GM11168 (cell line): ENCODE measurements at regions not wholly inside any gene's neighbourhood (a gene's known extent, or its start where the extent isn't known, plus 50 kb on each side); places are given as distances from the start of the nearest gene placed in this dataset.
"Not testable (repeated sequence)": the region's sequence is repeated elsewhere in the genome, so short reads cannot be mapped to it uniquely, and the experiment has no call there.

ENCODE experiments used
- in situ Hi-C: fragments of 300-500 bp; cut with MboI; formaldehyde crosslinking; loops from one replicate; pipeline ENCODE4 v1.12.0; 2022; ENCODE audit warnings: low sequenced_read_pairs; ENCODE audit not compliant: unreplicated experiment

DNA sequence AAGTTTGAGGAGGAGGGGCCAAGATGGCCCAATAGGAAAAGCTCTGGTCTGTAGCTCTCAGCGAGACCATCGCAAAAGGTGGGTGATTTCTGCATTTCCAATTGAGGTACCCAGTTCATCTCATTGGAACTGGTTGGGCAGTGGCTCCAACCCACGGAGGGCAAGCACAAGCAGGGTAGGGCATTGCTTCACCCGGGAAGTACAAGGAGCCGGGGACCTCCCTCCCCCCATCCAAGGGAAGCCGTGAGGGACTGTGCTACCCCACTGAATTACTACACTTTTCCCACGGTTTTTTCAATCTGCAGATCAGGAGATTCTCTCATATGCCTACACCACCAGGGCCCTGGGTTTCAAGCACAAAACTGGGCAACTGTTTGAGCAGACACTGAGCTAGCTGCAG, 58.0 kb upstream of the EFCAB3 start:
- in situ Hi-C loops: no loop called here

DNA sequence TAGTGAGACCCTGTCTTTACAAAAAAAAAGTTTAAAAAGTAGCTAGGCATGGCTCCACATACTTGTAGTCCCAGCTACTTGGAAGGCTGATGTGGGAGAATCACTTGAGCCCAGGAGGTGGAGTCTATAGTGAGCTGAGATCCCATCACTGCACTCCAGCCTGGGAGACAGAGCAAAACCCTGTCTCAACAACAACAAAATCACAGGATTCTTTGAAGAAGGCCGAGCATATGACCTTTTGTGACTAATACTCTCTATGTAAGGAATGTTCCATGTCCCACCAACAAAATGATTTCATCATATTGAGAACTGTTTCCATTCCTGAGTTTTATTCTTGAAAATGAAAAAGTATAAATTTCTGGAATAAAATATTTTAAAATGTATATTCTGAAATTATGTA, 58.9 kb upstream of the EFCAB3 start:
- in situ Hi-C loops: no loop called here

DNA sequence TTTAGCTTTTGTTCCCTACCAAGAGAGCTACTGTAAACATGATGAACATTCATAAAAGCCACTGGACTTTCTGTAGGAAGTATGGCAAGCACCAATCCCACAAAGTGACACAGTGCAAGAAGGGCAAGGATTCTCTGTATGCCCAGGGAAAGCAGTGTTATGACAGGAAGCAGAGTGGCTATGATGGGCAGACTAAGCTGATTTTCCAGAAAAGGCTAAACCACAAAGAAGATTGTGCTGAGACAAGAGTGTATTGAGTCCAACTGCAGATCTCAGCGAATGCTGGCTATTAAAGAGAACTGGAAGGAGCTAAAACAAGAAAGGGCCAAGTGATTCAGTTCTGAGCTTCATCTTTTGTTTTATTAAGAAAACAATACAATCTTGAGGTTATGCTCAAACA, 60.5 kb upstream of the EFCAB3 start:
- in situ Hi-C loops: no loop called here

DNA sequence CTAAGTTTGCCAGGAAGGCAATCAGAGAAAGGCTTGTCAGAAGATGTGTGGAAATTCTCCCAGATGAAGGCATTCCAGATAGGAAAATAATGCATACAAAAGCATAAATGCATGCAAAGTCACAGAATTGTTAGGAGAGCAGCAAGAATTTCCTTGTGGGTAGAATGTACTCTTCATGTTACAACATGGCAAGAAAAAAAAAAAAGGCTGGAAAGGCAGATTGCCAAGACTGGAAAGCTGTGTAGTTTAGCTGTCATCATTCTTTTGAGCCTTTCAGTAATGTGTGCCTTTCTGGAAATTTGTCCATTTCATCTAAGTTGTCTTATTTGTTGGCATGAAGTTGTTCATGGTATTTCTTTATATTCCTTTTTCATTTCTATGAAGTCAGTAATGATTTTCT, 71.0 kb upstream of the EFCAB3 start:
- in situ Hi-C loops: no loop called here

DNA sequence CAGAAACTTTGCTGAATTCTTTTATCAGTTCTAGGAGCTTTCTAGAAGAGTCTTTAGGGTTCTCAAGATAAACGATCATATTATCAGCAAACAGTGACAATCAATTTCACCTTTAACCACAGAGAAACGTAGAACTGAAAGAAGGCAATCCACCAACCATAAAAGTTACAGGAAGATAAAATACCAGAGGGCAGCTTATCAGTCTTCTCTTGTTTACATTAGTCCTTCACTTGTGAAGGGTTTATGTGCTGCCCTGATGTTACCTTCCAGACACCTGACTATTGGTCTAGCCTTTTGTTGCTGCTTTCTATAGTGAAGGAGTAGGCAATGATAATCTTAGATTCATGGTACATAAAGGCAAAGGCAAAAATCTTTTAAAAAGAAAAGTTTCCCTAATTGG, 73.2 kb upstream of the EFCAB3 start:
- in situ Hi-C loops: no loop called here

DNA sequence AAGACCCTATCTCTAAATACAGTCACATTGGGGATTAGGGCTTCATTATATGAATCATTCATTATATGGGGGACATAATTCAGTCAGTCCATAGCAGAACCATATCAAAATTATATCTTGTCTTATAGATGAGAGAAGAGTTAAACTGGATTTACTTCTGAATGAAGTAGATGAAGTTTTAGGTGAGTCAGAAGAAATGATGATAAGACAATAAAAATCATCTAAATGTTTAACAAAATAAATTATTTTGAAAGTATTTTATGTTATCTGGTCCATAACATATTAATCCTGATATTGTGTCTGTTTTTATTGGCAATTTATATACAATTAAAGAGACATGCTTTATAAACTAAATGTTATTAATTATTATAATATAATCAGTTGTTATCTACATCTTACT, 76.9 kb upstream of the EFCAB3 start:
- in situ Hi-C loops: no loop called here

DNA sequence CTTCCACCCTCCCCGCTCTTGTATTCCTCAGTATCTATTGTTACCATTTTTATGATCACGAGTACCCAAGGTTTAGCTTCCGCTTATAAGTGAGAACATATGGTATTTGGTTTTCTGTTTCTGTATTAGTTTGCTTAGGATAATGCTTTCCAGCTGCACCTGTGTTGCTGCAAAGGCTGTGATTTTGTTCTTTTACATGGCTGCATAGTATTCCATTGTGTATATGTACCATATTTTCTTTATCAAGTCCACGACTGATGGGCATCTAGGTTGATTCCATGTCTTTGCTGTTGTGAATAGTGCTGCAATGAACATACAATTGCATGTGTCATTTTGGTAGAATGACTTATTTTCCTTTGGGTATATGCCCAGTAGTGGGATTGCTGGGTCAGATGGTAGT, 79.7 kb upstream of the EFCAB3 start:
- in situ Hi-C loops: no loop called here

DNA sequence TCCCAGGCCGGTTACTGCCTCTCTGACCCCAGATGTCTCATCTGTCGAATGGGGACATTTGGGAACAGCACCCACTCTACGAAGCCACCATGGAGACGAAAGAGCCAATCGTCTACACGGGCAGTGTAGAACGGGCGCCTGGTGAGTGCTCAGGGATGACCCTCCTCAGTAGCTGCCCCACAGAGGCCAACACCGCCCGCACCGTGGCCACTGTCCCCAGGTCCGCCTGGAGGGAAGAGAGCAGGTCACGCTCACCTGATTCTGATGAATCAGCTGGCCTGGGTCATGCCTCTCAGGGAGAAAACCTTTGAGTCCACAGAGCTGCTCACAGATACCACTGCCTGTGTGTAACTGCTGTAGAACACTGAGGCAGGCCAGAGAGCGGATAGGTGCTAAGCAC, 105.1 kb upstream of the EFCAB3 start:
- in situ Hi-C loops: not testable (repeated sequence)

DNA sequence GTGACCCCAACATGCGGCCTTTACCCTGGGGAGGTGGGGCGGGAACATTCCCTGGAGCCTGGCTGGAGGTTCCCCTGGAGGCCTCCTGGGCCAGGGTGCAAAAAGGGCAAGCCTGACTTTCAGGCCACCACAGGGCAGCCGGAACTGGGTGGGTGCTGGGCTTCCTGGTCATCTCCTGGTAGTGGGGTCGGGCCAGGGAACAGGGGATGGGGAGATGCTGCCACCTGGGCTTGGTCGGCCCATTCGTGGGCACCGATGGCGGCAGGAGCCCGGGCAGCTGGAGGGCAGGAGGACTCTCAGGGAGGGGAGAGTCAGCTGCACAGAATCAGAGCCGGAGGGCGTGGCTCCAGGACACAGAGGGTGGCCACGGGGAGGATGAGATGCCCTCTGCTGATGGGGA, 112.0 kb upstream of the EFCAB3 start:
- in situ Hi-C loops: not testable (repeated sequence)

DNA sequence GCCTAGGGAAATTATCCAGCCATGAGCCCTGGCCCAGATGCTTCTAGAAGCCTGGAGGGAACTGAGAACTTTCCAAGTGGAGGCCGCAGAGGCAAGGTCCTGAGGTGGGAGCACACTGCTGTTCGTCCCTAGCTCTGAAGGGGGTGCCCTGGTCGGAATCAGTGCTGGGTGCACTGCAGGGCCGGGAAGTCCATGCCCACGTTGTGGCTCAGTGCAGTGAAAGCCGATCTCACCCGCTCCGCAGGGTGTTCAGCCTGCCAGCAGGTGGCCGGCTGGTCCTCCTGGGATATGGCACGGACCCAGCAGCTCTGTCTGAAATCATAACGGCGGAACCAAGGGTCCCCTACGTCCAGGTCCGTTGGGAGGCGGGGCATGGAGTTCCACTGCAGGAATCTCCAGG, 115.4 kb upstream of the EFCAB3 start:
- in situ Hi-C loops: not testable (repeated sequence)

DNA sequence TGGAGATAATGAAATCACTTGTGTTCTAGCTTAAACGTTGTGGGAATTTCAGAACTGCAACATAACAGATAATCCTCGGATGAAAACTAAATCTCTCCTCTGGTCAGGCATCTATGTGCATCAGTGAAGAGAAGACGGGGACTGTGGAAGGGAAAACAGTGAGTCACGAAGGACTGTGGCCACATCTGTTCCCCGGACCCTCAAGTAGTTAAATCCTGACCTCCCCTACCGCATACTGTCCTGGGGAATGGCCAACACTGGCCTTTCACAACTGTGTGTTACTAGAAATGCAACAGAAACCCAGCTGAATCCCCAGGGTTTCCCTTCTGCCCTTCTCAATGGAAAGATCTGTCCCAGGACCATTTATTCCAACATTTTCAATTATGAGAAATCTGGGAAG, 124.6 kb upstream of the EFCAB3 start:
- in situ Hi-C loops: not testable (repeated sequence)

DNA sequence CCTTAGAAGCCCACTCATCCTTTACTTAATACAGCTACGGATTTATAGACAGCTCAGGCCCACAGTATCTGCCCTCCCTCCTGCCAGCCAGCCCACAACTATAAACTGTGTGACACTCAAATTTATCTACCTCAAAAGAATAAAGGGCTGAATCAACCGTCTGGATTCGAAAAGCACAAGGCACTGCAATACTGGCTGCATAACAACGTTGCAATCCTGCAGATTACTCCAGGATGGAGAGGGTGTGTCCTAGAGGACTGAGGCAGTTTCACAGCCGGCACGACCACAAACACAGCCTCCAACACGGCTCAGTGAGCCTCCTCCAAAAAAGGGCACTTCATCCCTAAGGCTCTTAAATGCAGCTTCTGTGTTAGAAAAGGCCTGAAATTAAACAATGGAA, 138.3 kb upstream of the EFCAB3 start:
- in situ Hi-C loops: not testable (repeated sequence)

DNA sequence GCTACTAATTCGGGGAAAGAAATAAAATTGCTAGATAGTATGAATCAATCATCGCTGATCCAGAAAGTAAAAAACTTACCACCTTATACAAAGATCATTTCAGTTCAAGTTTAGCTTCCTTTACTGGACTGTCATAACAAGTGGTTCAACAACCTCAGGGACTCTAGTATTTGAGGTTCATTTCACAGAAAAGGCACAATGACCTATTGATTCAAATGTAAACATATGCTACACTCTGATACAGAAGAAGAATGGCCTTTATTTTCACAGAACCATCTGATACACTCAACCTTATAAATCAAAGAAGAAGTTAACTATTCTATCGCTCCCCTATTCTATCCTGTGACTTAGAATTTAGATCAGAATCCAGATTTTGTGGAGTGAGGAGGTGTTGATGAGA, 140.8 kb upstream of the EFCAB3 start:
- in situ Hi-C loops: not testable (repeated sequence)

DNA sequence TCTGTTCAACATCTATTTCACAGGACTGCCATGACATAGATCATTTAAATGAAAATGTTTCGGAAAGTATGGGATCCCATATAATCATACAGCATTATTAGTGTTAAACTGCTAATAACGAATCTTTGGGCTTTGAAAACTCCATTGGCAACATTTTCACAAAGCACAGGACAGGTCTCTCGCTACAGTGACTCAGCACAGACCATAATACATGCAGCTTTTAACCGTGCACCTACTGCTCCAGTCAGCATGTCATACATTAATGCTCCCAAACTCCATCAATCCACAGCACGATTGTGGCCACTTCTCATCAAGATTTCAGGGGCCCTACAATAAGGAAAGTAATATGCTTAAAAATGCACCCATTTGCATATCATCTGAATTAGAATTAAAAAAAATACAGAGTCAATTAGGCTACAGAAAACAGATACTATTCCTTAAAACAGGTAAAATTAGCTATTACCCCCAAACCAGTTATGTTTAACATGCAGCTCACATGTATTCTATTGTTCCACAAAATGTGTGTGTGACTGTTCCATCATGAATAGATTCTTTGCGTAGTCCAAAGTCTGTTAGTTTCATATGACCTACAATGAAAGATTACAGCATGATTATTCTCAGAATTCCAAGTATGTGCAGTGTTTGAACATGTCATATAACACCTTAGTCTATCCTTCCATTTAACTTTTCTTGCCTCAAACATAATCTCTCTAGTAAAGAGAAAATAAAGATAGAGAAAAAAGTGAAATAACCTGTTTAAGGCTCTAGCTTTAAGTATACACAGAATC, 141.6 kb upstream of the EFCAB3 start:
- in situ Hi-C loops: not testable (repeated sequence)

DNA sequence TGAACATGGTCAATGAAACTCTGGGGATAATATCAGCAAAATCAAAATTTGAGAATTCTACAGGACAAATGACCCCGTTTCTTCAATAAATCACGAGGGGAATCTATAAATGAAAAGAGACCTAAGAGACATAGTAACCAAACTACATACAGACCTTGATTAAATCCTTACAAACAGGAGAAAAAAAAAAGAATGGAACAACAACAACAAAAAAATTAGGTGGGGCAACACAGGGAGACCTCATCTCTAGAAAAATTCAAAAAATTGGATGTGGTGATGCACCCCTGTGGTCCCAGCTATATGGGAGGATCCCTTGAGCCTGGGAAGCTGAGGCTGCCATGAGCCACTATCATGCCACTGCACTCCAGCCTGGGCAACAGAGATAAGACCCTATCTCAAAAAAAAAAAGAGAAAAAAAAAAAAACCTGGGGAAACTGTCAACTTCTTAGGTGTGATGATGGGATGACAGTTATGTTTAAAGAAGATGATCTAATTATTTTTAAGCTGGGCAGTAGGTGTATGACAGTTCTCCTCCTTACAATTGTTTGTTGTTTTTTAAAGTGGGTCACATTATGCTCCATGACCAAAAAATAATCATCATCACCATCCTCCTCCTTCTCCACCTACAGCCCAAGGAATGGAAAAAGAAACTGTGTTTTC, 146.4 kb upstream of the EFCAB3 start:
- in situ Hi-C loops: not testable (repeated sequence)

DNA sequence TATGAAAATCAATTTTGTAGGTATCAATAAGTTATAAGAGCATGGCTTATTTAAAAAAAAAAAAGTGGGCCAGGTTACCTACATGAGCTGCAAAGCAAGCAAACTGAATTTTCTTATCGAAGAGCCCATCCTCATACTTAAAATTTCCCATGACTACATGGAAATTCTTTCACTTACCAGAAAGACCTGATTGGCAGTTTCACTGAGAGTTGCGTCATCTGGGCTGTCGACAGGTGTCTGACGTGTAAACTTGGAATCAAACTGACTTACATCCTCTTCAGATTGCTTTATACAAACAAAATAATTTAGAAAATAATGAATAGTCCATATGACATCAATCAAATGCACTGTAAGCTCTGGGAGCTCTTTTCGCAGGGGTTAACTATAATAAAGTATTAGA, 149.1 kb upstream of the EFCAB3 start:
- in situ Hi-C loops: not testable (repeated sequence)

DNA sequence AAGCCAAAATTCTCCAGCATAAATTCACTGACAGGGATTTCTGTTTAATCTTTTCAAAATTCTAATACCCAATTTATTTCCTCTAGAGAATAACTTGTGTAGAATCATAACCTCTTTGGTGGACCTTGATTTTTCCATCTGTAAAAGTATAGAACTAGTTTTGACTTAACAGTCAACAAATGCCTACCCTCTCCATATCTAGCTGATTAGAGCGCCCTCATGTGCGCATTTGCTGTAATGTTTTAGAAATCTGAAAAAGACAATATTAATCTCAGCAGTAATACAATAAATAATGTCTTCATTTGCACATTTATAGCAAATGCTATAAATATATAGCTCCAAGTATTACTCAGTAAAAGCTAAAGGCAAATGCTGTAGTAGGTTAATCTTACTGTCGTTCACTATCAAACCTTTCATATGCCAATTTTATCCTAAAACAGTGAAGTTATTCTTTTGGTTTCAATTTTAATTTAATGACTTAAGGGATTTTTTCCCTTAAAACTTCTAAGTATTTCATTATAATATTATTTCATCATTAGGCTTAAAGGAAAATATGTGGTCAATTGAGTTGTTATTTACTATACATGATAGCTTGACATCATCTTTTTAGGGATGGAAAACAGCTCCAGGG, 153.6 kb upstream of the EFCAB3 start:
- in situ Hi-C loops: not testable (repeated sequence)

DNA sequence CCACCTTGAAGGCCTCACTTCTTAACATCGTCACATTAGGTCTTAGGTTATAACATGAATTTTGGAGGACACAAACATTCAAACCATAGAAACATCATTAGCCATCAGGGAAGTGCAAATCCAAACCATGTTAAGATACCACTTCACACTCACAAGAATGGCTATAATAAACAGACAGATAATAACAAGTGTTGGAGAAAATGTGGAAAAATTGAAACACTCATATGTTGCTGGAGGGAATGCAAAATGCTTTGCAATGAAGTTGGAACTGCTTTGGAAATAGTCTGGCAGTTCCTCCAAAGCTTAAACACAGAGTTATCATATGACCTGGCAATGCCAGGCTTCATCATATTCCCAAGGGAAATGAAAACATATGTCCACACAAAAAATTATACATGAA, 156.8 kb upstream of the EFCAB3 start:
- in situ Hi-C loops: not testable (repeated sequence)

DNA sequence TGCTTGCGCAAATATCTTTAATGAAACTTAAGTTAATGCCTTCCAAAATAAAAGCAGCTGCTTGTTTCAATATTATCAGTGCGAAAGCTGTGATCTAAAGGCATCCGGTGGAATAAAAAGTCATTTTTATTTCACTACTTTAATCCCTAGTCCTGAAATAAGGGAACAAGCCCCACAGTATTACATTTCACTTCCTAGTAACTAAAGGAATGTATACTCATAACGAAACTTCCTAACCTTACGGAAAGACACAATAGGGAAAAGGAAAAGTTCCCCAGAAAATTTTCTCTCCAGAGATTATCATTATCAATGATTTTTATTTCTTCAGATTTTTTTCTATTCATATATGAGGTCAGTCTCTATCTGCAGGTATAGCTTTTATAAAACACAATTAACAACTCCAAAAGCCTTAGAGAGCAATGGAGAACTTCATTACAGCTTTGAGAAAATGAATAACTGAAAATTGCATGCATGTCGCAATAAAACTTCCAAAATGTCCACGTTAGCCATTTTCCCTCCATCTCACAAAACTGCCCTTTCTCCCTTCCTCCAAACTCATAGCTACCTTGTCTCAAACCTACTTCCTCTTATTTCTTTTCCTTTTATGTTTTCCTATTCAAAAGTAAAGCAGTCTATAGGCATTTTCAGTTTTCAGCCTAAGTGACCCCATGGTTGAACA, 154.3 kb upstream of the MED13 start:
- in situ Hi-C loops: no loop called here

DNA sequence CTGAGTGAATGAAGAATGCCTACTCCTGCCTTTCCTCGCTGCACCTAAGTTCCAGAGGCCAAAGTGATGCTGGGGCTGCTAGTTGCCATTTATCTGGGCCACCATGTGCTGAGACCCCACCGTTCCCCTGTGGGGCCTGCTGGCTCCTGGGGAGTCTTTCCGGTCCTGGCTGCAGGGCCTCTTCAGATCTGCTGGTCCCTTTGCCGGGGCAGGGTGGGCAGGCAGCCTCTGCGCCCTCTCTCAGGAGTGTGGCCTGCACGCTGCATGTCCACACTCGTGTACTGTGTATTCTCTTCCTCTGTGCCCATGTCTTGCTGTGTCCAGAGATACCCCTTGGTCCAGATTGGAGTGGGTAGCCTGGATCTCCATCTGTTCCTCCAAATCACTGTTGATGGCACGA, 151.8 kb upstream of the MED13 start:
- in situ Hi-C loops: no loop called here

DNA sequence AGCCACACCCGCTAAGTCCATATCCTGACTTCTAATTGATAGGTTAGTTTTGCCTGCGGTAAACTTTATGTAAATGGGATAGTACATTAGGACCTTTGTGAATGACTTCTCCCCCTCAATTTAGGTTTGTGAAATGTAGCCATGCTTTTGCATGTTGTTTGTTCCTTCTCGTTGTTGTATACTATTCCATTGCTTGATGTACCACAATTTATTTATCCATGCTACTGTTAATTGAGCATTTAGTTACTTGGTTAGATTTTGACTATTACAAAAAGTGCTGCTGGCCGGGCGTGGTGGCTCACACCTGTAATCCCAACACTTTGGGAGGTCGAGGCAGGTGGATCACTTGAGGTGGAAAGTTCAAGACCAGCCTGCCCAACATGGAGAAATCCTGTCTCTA, 150.8 kb upstream of the MED13 start:
- in situ Hi-C loops: not testable (repeated sequence)
